Adrenal gland (tissue), 9 donors: ENCODE measurements at regions not wholly inside any gene's neighbourhood (a gene's known extent, or its start where the extent isn't known, plus 50 kb on each side); places are given as distances from the start of the nearest gene placed in this dataset.
"Not testable (repeated sequence)": the region's sequence is repeated elsewhere in the genome, so short reads cannot be mapped to it uniquely, and the experiment has no call there.

Experiments
- DNase-seq, 7 donors: peaks; one replicate each; pipeline ENCODE4 v3.0.0-alpha.2; 2019 to 2020
- H3K27ac ChIP-seq, 5 donors: fragments of 200-600 bp; sonication (generic) in 4 of 5; 1 replicate in 3 of 5; 2 replicates in 2 of 5; pipeline versions ENCODE4 v1.5.1 to v1.8.0; 2016 to 2020; ENCODE audit warnings: mild to moderate bottlenecking in 1 of 5
- H3K27me3 ChIP-seq: fragments of 200-600 bp; 2 replicates; pipeline ENCODE4 v1.8.0; 2021
- H3K36me3 ChIP-seq, 2 donors: fragments of 200-600 bp; replicated peaks in 1 of 2; 1 replicate in 1 of 2; 2 replicates in 1 of 2; pipeline versions ENCODE4 v1.5.1 to v1.8.0; 2018 to 2022
- H3K4me1 ChIP-seq, 2 donors: fragments of 200-600 bp; replicated peaks in 1 of 2; 1 replicate in 1 of 2; 2 replicates in 1 of 2; pipeline versions ENCODE4 v1.5.1 to v1.8.0; 2018 to 2021
- H3K4me3 ChIP-seq, 4 donors: fragments of 200-600 bp; sonication (generic) in 3 of 4; one replicate each; pipeline ENCODE4 v1.5.1; 2016 to 2018
- H3K9me3 ChIP-seq, 3 donors: fragments of 200-600 bp; sonication (generic) in 1 of 3; replicated peaks in 1 of 3; 1 replicate in 2 of 3; 2 replicates in 1 of 3; pipeline versions ENCODE4 v1.5.1 to v1.8.0; 2016 to 2021
- POLR2A ChIP-seq, 2 donors: fragments of 450-650 bp; IDR thresholded peaks; one replicate each; pipeline ENCODE4 v1.6.1; 2017; ENCODE audit warnings: antibody characterized with exemption in 2 of 2, mild to moderate bottlenecking in 2 of 2, moderate library complexity in 1 of 2
- WGBS, 4 donors: extraction: QIAGEN DNeasy Blood & Tissue Kit in 2 of 4; methylation state at CpG; one replicate each; pipeline versions ENCODE4 v1.1.5 to v1.1.7; 2013 to 2017; 5-methylcytosine and 5-hydroxymethylcytosine counted together
- intact Hi-C, 2 donors: fragments of 100-400 bp; cut with DNase I; formaldehyde crosslinking; loops; one replicate each; pipeline versions ENCODE4 v1.14.1 to v1.15.0; 2022 to 2023
- TF ChIP-seq, protein P1 (sequence below), 6 experiments: fragments of 450-650 bp in 4 of 6; fragments of 200-600 bp in 2 of 6; sonication (generic) in 1 of 6; IDR thresholded peaks; 1 replicate in 5 of 6; 2 replicates in 1 of 6; pipeline versions ENCODE4 v1.5.1 to v1.8.0; 2016 to 2021; ENCODE audit warnings: antibody characterized with exemption in 6 of 6, mild to moderate bottlenecking in 2 of 6, moderate library complexity in 1 of 6
- donor health status: healthy with polysubstance abuse.
- donor health status: Bipolar disorder and iron deficiency.
- donor health status: DM: yes; HTN: yes; CAD: no.
- donor health status: DM: no; HTN: no; CAD: no.
- donor health status: DM: no; HTN: no; CAD: no.

DNA sequence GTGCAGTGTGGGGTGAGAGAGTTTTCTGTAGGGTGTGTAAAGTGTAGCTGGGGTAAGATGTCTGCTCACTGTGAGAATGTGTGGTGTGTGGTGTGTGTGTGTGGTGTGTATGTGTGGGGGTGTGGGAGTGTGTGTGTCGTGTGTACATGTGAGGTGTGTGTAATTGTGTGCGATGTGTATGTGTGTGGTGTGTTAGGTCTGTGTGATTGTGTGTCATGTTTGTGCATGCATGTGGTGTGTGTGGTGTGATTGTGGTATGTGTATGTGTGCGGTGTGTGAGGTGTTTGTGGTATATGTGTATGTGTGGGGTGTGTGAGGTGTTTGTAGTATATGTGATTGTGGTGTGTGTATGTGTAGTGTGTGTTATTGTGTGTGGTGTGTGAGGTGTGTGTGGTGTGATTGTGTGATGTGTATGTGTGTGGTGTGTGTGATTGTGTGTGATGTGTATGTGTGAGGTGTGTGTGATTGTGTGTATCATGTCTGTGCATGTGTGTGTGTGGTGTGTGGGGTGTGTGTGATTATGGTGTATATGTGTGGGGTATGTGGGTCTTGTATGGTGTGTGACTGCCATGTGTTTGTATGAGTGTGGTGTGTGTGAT lies 241.7 kb upstream of the HDAC4 start:
- intact Hi-C loops, result no loop called here
- Histone ChIP-seq H3K27me3 (peaks cover 16% of the 10 kb centered on the region), H3K27ac (no peak overlapping the region), H3K4me3 (no peak overlapping the region), H3K9me3 (no peaks in the 10 kb centered on the region), H3K36me3 (no peaks in the 10 kb centered on the region), H3K4me1 (no peaks in the 10 kb centered on the region)
- DNase-seq, result peak in 1 of 7 donors; percentile 6
- TF ChIP-seq POLR2A (IDR thresholded peaks at IDR 0.05), result no peak
- TF ChIP-seq, protein P1, sequence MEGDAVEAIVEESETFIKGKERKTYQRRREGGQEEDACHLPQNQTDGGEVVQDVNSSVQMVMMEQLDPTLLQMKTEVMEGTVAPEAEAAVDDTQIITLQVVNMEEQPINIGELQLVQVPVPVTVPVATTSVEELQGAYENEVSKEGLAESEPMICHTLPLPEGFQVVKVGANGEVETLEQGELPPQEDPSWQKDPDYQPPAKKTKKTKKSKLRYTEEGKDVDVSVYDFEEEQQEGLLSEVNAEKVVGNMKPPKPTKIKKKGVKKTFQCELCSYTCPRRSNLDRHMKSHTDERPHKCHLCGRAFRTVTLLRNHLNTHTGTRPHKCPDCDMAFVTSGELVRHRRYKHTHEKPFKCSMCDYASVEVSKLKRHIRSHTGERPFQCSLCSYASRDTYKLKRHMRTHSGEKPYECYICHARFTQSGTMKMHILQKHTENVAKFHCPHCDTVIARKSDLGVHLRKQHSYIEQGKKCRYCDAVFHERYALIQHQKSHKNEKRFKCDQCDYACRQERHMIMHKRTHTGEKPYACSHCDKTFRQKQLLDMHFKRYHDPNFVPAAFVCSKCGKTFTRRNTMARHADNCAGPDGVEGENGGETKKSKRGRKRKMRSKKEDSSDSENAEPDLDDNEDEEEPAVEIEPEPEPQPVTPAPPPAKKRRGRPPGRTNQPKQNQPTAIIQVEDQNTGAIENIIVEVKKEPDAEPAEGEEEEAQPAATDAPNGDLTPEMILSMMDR (IDR thresholded peaks at IDR 0.05), result no peak
- 71 to 95% (median 81%) methylated on average over 3 of the region's 3 CpGs for WGBS, 4 donors

- DNase-seq, H3K36me3 ChIP-seq, H3K27ac ChIP-seq, H3K9me3 ChIP-seq, H3K4me1 ChIP-seq, H3K4me3 ChIP-seq, intact Hi-C loops: not testable (repeated sequence)
- H3K27me3 ChIP-seq, result peaks cover 13% of the 10 kb centered on the region
- WGBS, 4 donors, result 82 to 92% (median 87%) methylated on average over 10 to 11 of the region's 11 CpGs
Measured at GRCh38 chr2:239641904-239642303, 241.1 kb upstream of the HDAC4 start.

GRCh38 chr2:239640676-239641578 lies 240.1 kb upstream of the HDAC4 start:
- WGBS, 4 donors, result 82 to 88% (median 86%) methylated on average over 15 to 16 of the region's 16 CpGs
- Histone ChIP-seq H3K27me3 (peaks cover 3% of the 10 kb centered on the region), H3K4me1 (no peaks in the 10 kb centered on the region), H3K9me3 (no peaks in the 10 kb centered on the region), H3K27ac (no peak overlapping the region), H3K4me3 (no peak overlapping the region), H3K36me3 (no peaks in the 10 kb centered on the region)
- intact Hi-C loops, result no loop called here
- no peak for DNase-seq
- no peak for TF ChIP-seq POLR2A (IDR thresholded peaks at IDR 0.05)
- TF ChIP-seq, protein P1 (IDR thresholded peaks at IDR 0.05), result no peak

- Histone ChIP-seq H3K27me3 (no peaks in the 10 kb centered on the region), H3K36me3 (no peaks in the 10 kb centered on the region), H3K4me1 (no peaks in the 10 kb centered on the region), H3K27ac (no peak overlapping the region), H3K9me3 (no peaks in the 10 kb centered on the region), H3K4me3 (no peak overlapping the region)
- WGBS, 4 donors, result 74 to 84% (median 78%) methylated on average over 5 of the region's 5 CpGs
- no peak for TF ChIP-seq POLR2A (IDR thresholded peaks at IDR 0.05)
- TF ChIP-seq, protein P1 (IDR thresholded peaks at IDR 0.05), result no peak
- no peak for DNase-seq
- intact Hi-C loops, result no loop called here
Measured at GRCh38 chr2:239640210-239640609, 239.4 kb upstream of the HDAC4 start.
